ENCODE measurements at regions not wholly inside any gene's neighbourhood (a gene's known extent, or its start where the extent isn't known, plus 50 kb on each side); places are given as distances from the start of the nearest gene placed in this dataset.

- ATAC-seq = no peak
- Histone ChIP-seq H3K27me3 (ENCODE audit: control insufficient read depth in 1 of 2, insufficient read depth in 2 of 2, low read length in 2 of 2) (no peaks in the 10 kb centered on the region), H3K4me1 (ENCODE audit: insufficient read depth, low read length) (no peaks in the 10 kb centered on the region), H3K4me3 (replicated peaks in 1 of 3; ENCODE audit: insufficient read depth in 1 of 3, low read depth in 2 of 3, low read length in 3 of 3) (no peak overlapping the region), H3K36me3 (replicated peaks in 1 of 2; ENCODE audit: control insufficient read depth in 1 of 2, insufficient read depth in 2 of 2, low read length in 2 of 2) (no peaks in the 10 kb centered on the region), H3K27ac (ENCODE audit: extremely low read length, insufficient read depth, low read length) (no peak overlapping the region), H3K4me2 (ENCODE audit: low read depth, low read length) (no peak overlapping the region), H2AFZ (ENCODE audit: low read length) (no peak overlapping the region), H3K79me2 (ENCODE audit: insufficient read depth, low read length) (no peaks in the 10 kb centered on the region), H4K20me1 (ENCODE audit: insufficient read depth, low read length) (no peaks in the 10 kb centered on the region), H3K9ac (ENCODE audit: insufficient read depth, low read depth, low read length) (no peak overlapping the region), H3K9me3 (ENCODE audit: low read length) (peaks cover 46% of the 10 kb centered on the region)
- no peak for FAIRE-seq
- intact Hi-C loops (cut with micrococcal nuclease; ENCODE audit: unreplicated experiment) (no loop called here), in situ Hi-C loops (cut with HindIII; ENCODE audit: extremely low pct_ligation_motif_present, low pct_unique_long_range_greater_than_20kb) (no loop called here)
- POLR2A ChIA-PET = no interaction called here
- DNase-seq (ENCODE audit: low spot score) = no peak
- CTCF ChIA-PET (ENCODE audit: low intra/inter-chr PET ratio, low total read pairs) = no interaction called here
- WGBS (ENCODE audit: low lambda C conversion rate) = 0% methylated on average over 2 of the region's 2 CpGs
- TF ChIP-seq IRX3 (CRISPR knock-in tag; IDR thresholded peaks at IDR 0.05; ENCODE audit: borderline replicate concordance, low read depth) = no peak
- no peak for TF ChIP-seq ZNF792 (CRISPR knock-in tag; IDR thresholded peaks at IDR 0.05)
- no peak for TF ChIP-seq ZNF781 (CRISPR knock-in tag; IDR thresholded peaks at IDR 0.05; ENCODE audit: borderline replicate concordance, not compliant biosample characterization)
- no peak for TF ChIP-seq PBX2 (CRISPR knock-in tag; IDR thresholded peaks at IDR 0.05)
- TF ChIP-seq JARID2 (CRISPR knock-in tag; IDR thresholded peaks at IDR 0.05; ENCODE audit: insufficient replicate concordance) = no peak
- no peak for TF ChIP-seq ZNF782 (CRISPR knock-in tag; IDR thresholded peaks at IDR 0.05; ENCODE audit: borderline replicate concordance)
- no peak for TF ChIP-seq SOX13 (IDR thresholded peaks at IDR 0.05)
- no peak for TF ChIP-seq SOX13 (CRISPR knock-in tag; conservative IDR thresholded peaks at IDR 0.05 in 1 of 2, IDR thresholded peaks at IDR 0.05 in 1 of 2)
- TF ChIP-seq, protein P1, sequence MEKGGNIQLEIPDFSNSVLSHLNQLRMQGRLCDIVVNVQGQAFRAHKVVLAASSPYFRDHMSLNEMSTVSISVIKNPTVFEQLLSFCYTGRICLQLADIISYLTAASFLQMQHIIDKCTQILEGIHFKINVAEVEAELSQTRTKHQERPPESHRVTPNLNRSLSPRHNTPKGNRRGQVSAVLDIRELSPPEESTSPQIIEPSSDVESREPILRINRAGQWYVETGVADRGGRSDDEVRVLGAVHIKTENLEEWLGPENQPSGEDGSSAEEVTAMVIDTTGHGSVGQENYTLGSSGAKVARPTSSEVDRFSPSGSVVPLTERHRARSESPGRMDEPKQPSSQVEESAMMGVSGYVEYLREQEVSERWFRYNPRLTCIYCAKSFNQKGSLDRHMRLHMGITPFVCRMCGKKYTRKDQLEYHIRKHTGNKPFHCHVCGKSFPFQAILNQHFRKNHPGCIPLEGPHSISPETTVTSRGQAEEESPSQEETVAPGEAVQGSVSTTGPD (CRISPR knock-in tag; IDR thresholded peaks at IDR 0.05) = no peak
- no peak for TF ChIP-seq AHDC1 (CRISPR knock-in tag; IDR thresholded peaks at IDR 0.05; ENCODE audit: borderline replicate concordance)
- TF ChIP-seq MED13 (CRISPR knock-in tag; IDR thresholded peaks at IDR 0.05) = no peak
- no peak for TF ChIP-seq ZNF768 (CRISPR knock-in tag; IDR thresholded peaks at IDR 0.05)
- no peak for TF ChIP-seq ATM (IDR thresholded peaks at IDR 0.05; ENCODE audit: borderline replicate concordance)
- TF ChIP-seq ZNF777 (CRISPR knock-in tag; IDR thresholded peaks at IDR 0.05) = no peak
- TF ChIP-seq ZBTB34 (CRISPR knock-in tag; IDR thresholded peaks at IDR 0.05) = no peak
- no peak for TF ChIP-seq ATAD3A (CRISPR knock-in tag; IDR thresholded peaks at IDR 0.05)
- no peak for TF ChIP-seq ZNF83 (CRISPR knock-in tag; IDR thresholded peaks at IDR 0.05; ENCODE audit: borderline replicate concordance)
- no peak for TF ChIP-seq ZSCAN12 (CRISPR knock-in tag; IDR thresholded peaks at IDR 0.05)
- no TSS peak for BruUV-seq (replicated peaks)
Observed at GRCh38 chr4:141955696-141956095, 319.3 kb downstream of the IL15 start.
